SJSA1 (cell line): ENCODE measurements at regions not wholly inside any gene's neighbourhood (a gene's known extent, or its start where the extent isn't known, plus 50 kb on each side); places are given as distances from the start of the nearest gene placed in this dataset.
A peak's percentile ranks its signal among the peaks of the same experiment; 100 is the strongest.

Experiments
- DNase-seq, 2 experiments: peaks; one replicate each; pipeline ENCODE4 v3.0.0-alpha.2; 2015 to 2020; ENCODE audit warnings: low spot score in 2 of 2, low read depth in 1 of 2
- H3K27ac ChIP-seq: fragments of 250-450 bp; sonication (Bioruptor Pico); 2 replicates; pipeline ENCODE4 v1.5.1; 2020; ENCODE audit warnings: mild to moderate bottlenecking, moderate library complexity
- H3K27me3 ChIP-seq: fragments of 250-450 bp; sonication (Bioruptor Pico); replicated peaks from 2 replicates; pipeline ENCODE4 v1.5.1; 2020; ENCODE audit warnings: mild to moderate bottlenecking, moderate library complexity
- H3K36me3 ChIP-seq: fragments of 250-450 bp; sonication (Bioruptor Pico); 2 replicates; pipeline ENCODE4 v1.5.1; 2020; ENCODE audit warnings: mild to moderate bottlenecking
- H3K4me1 ChIP-seq: fragments of 250-450 bp; sonication (Bioruptor Pico); replicated peaks from 2 replicates; pipeline ENCODE4 v1.6.1; 2021; ENCODE audit warnings: mild to moderate bottlenecking
- H3K4me3 ChIP-seq: fragments of 250-450 bp; sonication (Bioruptor Pico); 2 replicates; pipeline ENCODE4 v1.5.1; 2020; ENCODE audit warnings: mild to moderate bottlenecking
- H3K9me3 ChIP-seq: fragments of 250-450 bp; sonication (Bioruptor Pico); replicated peaks from 2 replicates; pipeline ENCODE4 v1.5.1; 2020; ENCODE audit warnings: mild to moderate bottlenecking

DNA sequence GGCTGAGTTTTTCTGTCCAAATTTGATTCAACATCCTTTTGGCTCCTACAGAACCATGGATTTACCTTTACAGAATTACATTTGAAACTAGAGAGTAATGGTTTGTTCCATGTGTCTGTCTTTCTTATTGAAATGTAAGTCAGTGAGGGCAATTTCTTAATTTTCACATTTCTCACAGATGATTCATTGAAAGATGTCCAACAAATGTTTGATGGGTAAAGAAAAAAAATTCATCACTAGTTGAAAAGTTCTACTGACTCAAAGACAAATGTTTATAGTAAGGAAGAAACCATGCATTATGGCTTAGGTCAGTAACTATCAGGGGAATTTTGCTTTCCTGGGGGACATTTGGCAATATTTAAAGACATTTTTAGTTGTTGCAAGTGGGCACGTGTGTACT, 131.6 kb upstream of the TRPM3 start:
- H3K4me3 ChIP-seq: no peak overlapping the region
- no peak for DNase-seq

DNA sequence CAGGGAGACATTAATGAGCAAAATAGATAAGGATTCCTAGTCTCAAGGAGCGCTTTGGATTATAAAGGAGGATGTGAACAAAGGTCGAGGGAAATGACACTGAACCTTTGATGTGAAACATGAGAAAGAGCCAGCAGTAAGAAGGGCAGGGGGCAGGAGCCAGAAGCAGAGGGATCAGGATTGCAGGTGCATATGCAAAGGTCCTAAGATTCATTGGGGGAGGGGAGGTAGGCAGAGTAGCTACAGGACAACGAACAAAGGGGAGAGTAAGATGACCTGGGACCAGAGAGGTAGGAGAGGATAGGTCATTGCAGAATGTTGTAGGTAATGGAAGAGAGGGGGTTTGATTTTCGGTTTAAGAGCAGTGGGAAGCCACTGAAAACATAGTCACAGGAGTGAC, 129.2 kb upstream of the TRPM3 start:
- no peak for DNase-seq
- Histone ChIP-seq H3K4me3 (no peak overlapping the region), H3K9me3 (no peaks in the 10 kb centered on the region), H3K4me1 (no peaks in the 10 kb centered on the region), H3K27ac (no peak overlapping the region), H3K36me3 (no peaks in the 10 kb centered on the region), H3K27me3 (no peaks in the 10 kb centered on the region)

More for the DNA sequence above, 131.6 kb upstream of the TRPM3 start:
- Histone ChIP-seq H3K27ac (no peak overlapping the region), H3K4me1 (no peaks in the 10 kb centered on the region), H3K27me3 (no peaks in the 10 kb centered on the region), H3K9me3 (no peaks in the 10 kb centered on the region), H3K36me3 (no peaks in the 10 kb centered on the region)

- Histone ChIP-seq H3K36me3 (no peaks in the 10 kb centered on the region), H3K9me3 (no peaks in the 10 kb centered on the region), H3K27me3 (no peaks in the 10 kb centered on the region), H3K4me3 (no peak overlapping the region), H3K4me1 (no peaks in the 10 kb centered on the region), H3K27ac (no peak overlapping the region)
- peak in 1 of 2 experiments; percentile 16 for DNase-seq
Observed at GRCh38 chr9:71249729-71250317, 128.4 kb upstream of the TRPM3 start.

DNA sequence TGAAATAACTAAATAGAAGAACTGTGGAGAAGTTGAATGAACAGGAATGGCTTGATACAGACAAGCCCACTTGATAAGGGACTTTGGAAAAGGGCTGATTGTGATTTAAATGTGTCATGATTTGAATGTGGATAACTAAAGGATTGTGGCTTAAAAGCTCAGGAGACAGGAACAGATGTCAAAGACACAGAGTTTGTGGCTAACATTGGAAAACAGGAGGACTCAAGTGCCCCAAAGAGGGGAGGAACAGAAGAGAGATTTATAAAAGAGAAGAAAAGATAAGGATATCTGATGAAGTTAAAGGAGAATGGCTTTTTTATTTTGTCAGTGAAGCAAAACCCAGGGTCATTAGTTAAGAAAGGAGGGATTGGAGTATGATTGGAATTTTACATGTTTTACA, 124.2 kb upstream of the TRPM3 start:
- no peak for DNase-seq
- Histone ChIP-seq H3K9me3 (no peaks in the 10 kb centered on the region), H3K27ac (no peak overlapping the region), H3K4me1 (no peaks in the 10 kb centered on the region), H3K4me3 (no peak overlapping the region), H3K27me3 (no peaks in the 10 kb centered on the region), H3K36me3 (no peaks in the 10 kb centered on the region)

DNA sequence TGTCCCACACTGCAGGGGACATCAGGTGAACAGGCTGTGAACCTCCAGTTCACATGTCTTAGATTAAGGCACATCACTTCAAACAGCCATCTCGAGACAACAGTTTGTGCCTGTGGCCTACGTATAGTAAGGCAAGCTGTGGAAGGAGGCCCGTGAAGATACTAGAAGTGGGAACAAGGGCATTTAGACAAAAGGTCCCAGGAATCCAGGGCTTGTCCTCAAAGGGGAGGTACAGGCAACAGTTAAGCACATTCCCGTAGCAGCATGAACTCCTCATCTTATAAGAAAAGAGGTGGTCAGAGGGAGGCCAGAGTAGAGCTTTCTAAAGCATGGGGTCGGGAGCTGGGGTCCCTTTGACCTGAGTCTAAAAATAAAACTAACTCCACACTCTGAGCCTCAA, 122.5 kb upstream of the TRPM3 start:
- H3K4me1 ChIP-seq: no peaks in the 10 kb centered on the region
- no peaks in the 10 kb centered on the region for H3K27me3 ChIP-seq
- no peak overlapping the region for H3K4me3 ChIP-seq
- no peaks in the 10 kb centered on the region for H3K36me3 ChIP-seq
- no peaks in the 10 kb centered on the region for H3K9me3 ChIP-seq
- no peak for DNase-seq
- no peak overlapping the region for H3K27ac ChIP-seq

DNA sequence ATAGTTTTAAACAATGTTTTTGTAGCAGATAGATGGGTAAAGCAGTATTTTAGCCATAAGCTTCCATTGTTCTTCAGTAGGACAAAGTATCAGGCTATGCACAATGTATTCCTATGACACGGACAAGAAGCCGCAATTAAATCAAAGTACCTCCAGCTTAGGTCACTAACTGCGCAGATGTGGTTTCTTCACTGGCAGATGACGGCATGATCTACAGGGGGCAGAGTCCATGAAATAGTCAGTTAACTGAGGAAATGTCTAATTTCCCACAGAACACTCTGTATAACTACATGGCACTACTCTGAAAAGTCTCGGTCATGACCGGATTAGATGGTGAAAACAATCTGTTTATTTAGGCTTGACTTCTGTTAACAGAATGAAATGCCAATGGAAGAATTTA, 120.7 kb upstream of the TRPM3 start:
- no peak overlapping the region for H3K27ac ChIP-seq
- DNase-seq: no peak
- no peaks in the 10 kb centered on the region for H3K27me3 ChIP-seq
- H3K4me1 ChIP-seq: no peaks in the 10 kb centered on the region
- no peak overlapping the region for H3K4me3 ChIP-seq
- no peaks in the 10 kb centered on the region for H3K36me3 ChIP-seq
- no peaks in the 10 kb centered on the region for H3K9me3 ChIP-seq

DNA sequence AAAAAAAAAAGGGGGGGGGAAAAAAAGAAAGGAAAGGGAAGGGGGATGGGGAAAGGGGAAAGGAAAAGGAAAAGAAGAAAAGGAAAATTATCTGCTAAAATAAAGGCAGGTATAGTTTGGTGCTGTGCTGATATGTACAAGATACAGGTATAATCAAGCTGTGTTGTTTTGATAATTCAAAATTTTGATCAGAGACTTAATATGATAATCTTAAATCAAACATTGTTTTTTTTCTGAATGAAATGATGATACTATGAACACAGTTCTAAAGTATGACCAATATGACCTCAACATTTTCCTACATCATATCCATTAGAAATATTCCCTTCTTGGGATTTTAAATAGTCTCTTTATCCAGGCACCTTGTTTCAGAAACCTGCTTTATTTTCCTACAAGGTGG, 115.6 kb upstream of the TRPM3 start:
- H3K4me1 ChIP-seq: no peaks in the 10 kb centered on the region
- no peak overlapping the region for H3K27ac ChIP-seq
- H3K27me3 ChIP-seq: no peaks in the 10 kb centered on the region
- H3K4me3 ChIP-seq: no peak overlapping the region
- DNase-seq: no peak
- no peaks in the 10 kb centered on the region for H3K36me3 ChIP-seq
- no peaks in the 10 kb centered on the region for H3K9me3 ChIP-seq

GRCh38 chr9:71233646-71234045, 112.2 kb upstream of the TRPM3 start:
- Histone ChIP-seq H3K27me3 (no peaks in the 10 kb centered on the region), H3K4me1 (no peaks in the 10 kb centered on the region), H3K9me3 (no peaks in the 10 kb centered on the region), H3K4me3 (no peak overlapping the region), H3K27ac (no peak overlapping the region), H3K36me3 (no peaks in the 10 kb centered on the region)
- DNase-seq: no peak

DNA sequence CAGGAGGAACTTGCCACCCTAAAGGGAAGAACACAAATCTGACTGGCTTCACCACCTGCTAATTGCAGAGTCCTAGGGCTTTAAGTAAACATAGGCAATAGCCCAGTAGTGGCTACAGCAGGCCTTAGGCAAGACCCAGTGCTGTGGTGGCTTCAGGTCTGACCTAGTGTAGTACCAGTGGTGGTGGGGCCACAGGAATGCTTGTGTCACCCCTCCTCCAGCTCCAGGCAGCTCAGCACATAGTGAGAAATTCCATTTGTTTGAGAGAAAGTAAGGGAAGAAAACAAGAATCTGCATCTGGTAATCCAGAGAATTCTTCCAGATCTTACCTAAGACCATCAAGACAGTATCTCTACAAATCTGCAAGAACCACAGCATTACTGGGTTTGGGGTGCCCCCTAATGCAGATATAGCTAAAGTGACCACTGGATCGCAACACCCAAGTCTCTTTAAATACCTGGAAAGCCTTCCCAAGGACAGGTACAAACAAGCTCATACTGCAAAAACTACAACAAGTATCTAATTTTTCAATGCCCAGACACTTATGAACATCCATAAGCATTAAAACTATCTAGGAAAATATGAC, 102.6 kb upstream of the TRPM3 start:
- Histone ChIP-seq H3K36me3 (no peaks in the 10 kb centered on the region), H3K4me1 (no peaks in the 10 kb centered on the region), H3K4me3 (no peak overlapping the region), H3K9me3 (no peaks in the 10 kb centered on the region), H3K27me3 (no peaks in the 10 kb centered on the region), H3K27ac (no peak overlapping the region)
- DNase-seq: no peak

GRCh38 chr9:71218774-71219173, 97.4 kb upstream of the TRPM3 start:
- DNase-seq: peak in 1 of 2 experiments; percentile 8
- H3K9me3 ChIP-seq: no peaks in the 10 kb centered on the region
- no peaks in the 10 kb centered on the region for H3K4me1 ChIP-seq

DNA sequence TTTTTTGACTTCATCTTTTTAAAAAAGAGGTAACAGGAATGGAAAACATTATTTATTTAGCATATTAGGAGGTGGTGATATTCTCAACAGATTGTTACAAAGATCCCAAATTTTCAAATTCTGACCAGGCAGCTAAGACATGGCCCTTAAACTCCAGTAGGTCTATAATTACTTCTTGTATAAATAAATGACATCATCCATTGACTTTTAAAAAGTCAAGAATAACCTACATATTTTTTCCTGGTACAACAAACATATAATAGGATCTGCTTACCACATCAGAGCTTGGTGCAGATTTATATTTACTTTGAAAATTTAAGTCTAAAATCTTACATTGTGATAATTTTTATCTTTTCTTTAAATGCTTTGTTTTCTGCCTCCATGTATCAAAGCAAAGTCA, 92.2 kb upstream of the TRPM3 start:
- Histone ChIP-seq H3K9me3 (no peaks in the 10 kb centered on the region), H3K27ac (no peak overlapping the region), H3K27me3 (no peaks in the 10 kb centered on the region), H3K4me1 (no peaks in the 10 kb centered on the region), H3K4me3 (no peak overlapping the region), H3K36me3 (no peaks in the 10 kb centered on the region)
- no peak for DNase-seq

More at GRCh38 chr9:71218774-71219173, 97.4 kb upstream of the TRPM3 start:
- H3K27me3 ChIP-seq: no peaks in the 10 kb centered on the region
- H3K4me3 ChIP-seq: no peak overlapping the region
- H3K36me3 ChIP-seq: no peaks in the 10 kb centered on the region
- H3K27ac ChIP-seq: no peak overlapping the region

GRCh38 chr9:71210326-71210725, 88.9 kb upstream of the TRPM3 start:
- H3K9me3 ChIP-seq: no peaks in the 10 kb centered on the region
- no peak overlapping the region for H3K4me3 ChIP-seq
- no peaks in the 10 kb centered on the region for H3K27me3 ChIP-seq
- H3K36me3 ChIP-seq: no peaks in the 10 kb centered on the region
- no peaks in the 10 kb centered on the region for H3K4me1 ChIP-seq
- H3K27ac ChIP-seq: no peak overlapping the region
- DNase-seq: no peak

GRCh38 chr9:71209890-71210289, 88.5 kb upstream of the TRPM3 start:
- Histone ChIP-seq H3K4me1 (no peaks in the 10 kb centered on the region), H3K36me3 (no peaks in the 10 kb centered on the region), H3K9me3 (no peaks in the 10 kb centered on the region), H3K27me3 (no peaks in the 10 kb centered on the region), H3K27ac (no peak overlapping the region), H3K4me3 (no peak overlapping the region)
- no peak for DNase-seq

DNA sequence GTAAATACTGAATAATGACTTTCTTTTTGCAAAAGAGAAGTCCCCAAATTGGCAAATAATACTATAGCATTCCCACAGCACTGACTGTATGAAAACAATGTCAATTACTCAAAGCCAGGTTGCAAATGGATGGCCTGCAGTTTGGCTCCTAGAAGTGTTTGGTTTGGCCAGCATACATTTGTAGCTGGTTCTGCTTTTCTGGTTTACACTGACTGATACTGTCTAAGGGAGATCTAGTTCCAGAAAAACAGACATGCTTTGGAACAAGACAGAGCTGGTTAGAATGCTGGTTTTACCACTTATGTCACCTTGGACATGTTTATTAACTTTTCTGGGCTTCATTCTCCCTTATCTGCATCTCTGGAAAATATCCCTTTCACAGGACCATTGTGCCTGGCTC, 81.5 kb upstream of the TRPM3 start:
- Histone ChIP-seq H3K9me3 (no peaks in the 10 kb centered on the region), H3K4me3 (no peak overlapping the region)
- DNase-seq: no peak

DNA sequence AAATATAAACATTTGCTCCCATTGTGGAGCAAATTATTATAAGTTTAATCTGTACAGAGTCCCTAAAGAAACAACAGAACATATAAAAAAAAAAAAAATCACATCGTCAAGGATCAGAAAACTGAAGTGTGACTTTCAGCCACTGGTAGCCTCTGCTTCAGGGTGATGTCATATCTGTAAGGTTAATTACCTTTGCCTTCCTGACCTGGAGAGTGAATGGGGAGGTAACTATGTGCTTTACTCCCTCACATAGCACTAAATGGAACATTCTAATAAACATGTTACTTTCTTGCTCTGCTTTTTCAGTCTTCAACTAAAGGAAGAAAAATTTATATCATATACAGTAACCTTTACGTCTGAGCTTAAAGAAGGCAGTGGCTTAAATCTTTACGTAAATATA, 70.3 kb upstream of the TRPM3 start:
- DNase-seq: no peak
- Histone ChIP-seq H3K4me3 (no peak overlapping the region), H3K9me3 (no peaks in the 10 kb centered on the region), H3K4me1 (no peaks in the 10 kb centered on the region), H3K27ac (no peak overlapping the region), H3K27me3 (no peaks in the 10 kb centered on the region), H3K36me3 (no peaks in the 10 kb centered on the region)

More for the DNA sequence above, 81.5 kb upstream of the TRPM3 start:
- no peaks in the 10 kb centered on the region for H3K36me3 ChIP-seq
- no peak overlapping the region for H3K27ac ChIP-seq
- no peaks in the 10 kb centered on the region for H3K27me3 ChIP-seq
- no peaks in the 10 kb centered on the region for H3K4me1 ChIP-seq
